ENCODE measurements at regions not wholly inside any gene's neighbourhood (a gene's known extent, or its start where the extent isn't known, plus 50 kb on each side); places are given as distances from the start of the nearest gene placed in this dataset.

GRCh38 chr10:113425541-113425951 lies 127.3 kb upstream of the HABP2 start:
- TF ChIP-seq EZH2 (IDR thresholded peaks at IDR 0.05; ENCODE audit: borderline replicate concordance, low read depth, low read length, severe bottlenecking) (no peak), CTCF (IDR thresholded peaks at IDR 0.05; ENCODE audit: borderline replicate concordance, extremely low read depth, low read length, poor library complexity, severe bottlenecking) (no peak)
